CD14-positive monocyte (primary cell): ENCODE measurements at regions not wholly inside any gene's neighbourhood (a gene's known extent, or its start where the extent isn't known, plus 50 kb on each side); places are given as distances from the start of the nearest gene placed in this dataset.

Experiments
- DNase-seq, 3 donors: peaks; one replicate each; pipeline ENCODE4 v3.0.0-alpha.2; 2011 to 2022
- H2AFZ ChIP-seq: 2 replicates; pipeline ENCODE4 v1.6.0; 2012; ENCODE audit warnings: mild to moderate bottlenecking, low read depth, low read length, inconsistent platforms; ENCODE audit not compliant: insufficient read depth, poor library complexity, severe bottlenecking
- H3K27ac ChIP-seq, 2 donors: 1 replicate in 1 of 2; 2 replicates in 1 of 2; pipeline ENCODE4 v1.5.1; 2012 to 2013; ENCODE audit warnings: low read length in 2 of 2, control low read depth in 1 of 2, inconsistent platforms in 1 of 2, low read depth in 1 of 2, mild to moderate bottlenecking in 1 of 2
- H3K27me3 ChIP-seq, 2 donors: one replicate each; pipeline versions ENCODE4 v1.6.0 to v1.6.1; 2011 to 2013; ENCODE audit warnings: low read length in 2 of 2; ENCODE audit not compliant: control insufficient read depth in 2 of 2, insufficient read depth in 2 of 2
- H3K36me3 ChIP-seq, 2 donors: replicated peaks in 1 of 2; 1 replicate in 1 of 2; 2 replicates in 1 of 2; pipeline versions ENCODE4 v1.5.1 to v1.6.1; 2012 to 2013; ENCODE audit warnings: low read length in 2 of 2, control low read depth in 1 of 2, inconsistent platforms in 1 of 2, mild to moderate bottlenecking in 1 of 2; ENCODE audit not compliant: insufficient read depth in 2 of 2, control insufficient read depth in 1 of 2
- H3K4me1 ChIP-seq, 2 donors: 1 replicate in 1 of 2; 2 replicates in 1 of 2; pipeline versions ENCODE4 v1.5.1 to v1.6.1; 2012 to 2013; ENCODE audit warnings: low read length in 2 of 2, control low read depth in 1 of 2, inconsistent platforms in 1 of 2, mild to moderate bottlenecking in 1 of 2, moderate library complexity in 1 of 2; ENCODE audit not compliant: insufficient read depth in 2 of 2, control insufficient read depth in 1 of 2
- H3K4me2 ChIP-seq: replicated peaks from 2 replicates; pipeline ENCODE3; 2012; ENCODE audit warnings: low read length, moderate library complexity, mild to moderate bottlenecking; ENCODE audit not compliant: poor library complexity, severe bottlenecking; ENCODE audit errors: extremely low read depth
- H3K4me3 ChIP-seq, 3 experiments: fragments of 200-600 bp in 1 of 3; sonication (generic) in 1 of 3; replicated peaks in 1 of 3; 1 replicate in 2 of 3; 2 replicates in 1 of 3; pipeline ENCODE4 v1.5.1; 2011 to 2013; ENCODE audit warnings: low read length in 3 of 3, mild to moderate bottlenecking in 3 of 3, control low read depth in 2 of 3, low read depth in 2 of 3, inconsistent platforms in 1 of 3, moderate library complexity in 1 of 3
- H3K79me2 ChIP-seq: 2 replicates; pipeline ENCODE4 v1.6.0; 2012; ENCODE audit warnings: mild to moderate bottlenecking, control low read depth, inconsistent platforms, low read length, moderate library complexity; ENCODE audit not compliant: insufficient read depth
- H3K9ac ChIP-seq: 2 replicates; pipeline ENCODE4 v1.6.0; 2017; ENCODE audit warnings: low read length, mild to moderate bottlenecking; ENCODE audit not compliant: insufficient read depth, poor library complexity, severe bottlenecking
- H3K9me3 ChIP-seq, 2 donors: replicated peaks in 1 of 2; 1 replicate in 1 of 2; 2 replicates in 1 of 2; pipeline versions ENCODE4 v1.5.1 to v1.6.1; 2012 to 2013; ENCODE audit warnings: low read length in 2 of 2, control low read depth in 1 of 2; ENCODE audit not compliant: control insufficient read depth in 1 of 2, insufficient read depth in 1 of 2
- H4K20me1 ChIP-seq: 2 replicates; pipeline ENCODE4 v1.6.0; 2012; ENCODE audit warnings: mild to moderate bottlenecking, low read length, control low read depth, moderate library complexity; ENCODE audit not compliant: insufficient read depth
- H3K27ac Mint-ChIP-seq, 7 donors: one replicate each; pipeline ENCODE4 v1.8.0; 2020; ENCODE audit warnings: mild to moderate bottlenecking in 7 of 7, mixed read lengths in 7 of 7, moderate library complexity in 6 of 7, inconsistent platforms in 2 of 7
- H3K27me3 Mint-ChIP-seq, 3 donors: one replicate each; pipeline ENCODE4 v1.8.0; 2021 to 2022; ENCODE audit warnings: low read depth in 3 of 3, mild to moderate bottlenecking in 3 of 3, mixed read lengths in 3 of 3, moderate library complexity in 3 of 3, inconsistent platforms in 1 of 3
- H3K36me3 Mint-ChIP-seq, 2 donors: one replicate each; pipeline ENCODE4 v1.8.0; 2020; ENCODE audit warnings: mixed read lengths in 2 of 2, inconsistent platforms in 1 of 2, mild to moderate bottlenecking in 1 of 2
- H3K4me1 Mint-ChIP-seq: one replicate; pipeline ENCODE4 v1.8.0; 2020; ENCODE audit warnings: mild to moderate bottlenecking, mixed read lengths
- H3K4me3 Mint-ChIP-seq, 2 donors: one replicate each; pipeline ENCODE4 v1.8.0; 2020; ENCODE audit warnings: mild to moderate bottlenecking in 2 of 2, mixed read lengths in 2 of 2, moderate library complexity in 1 of 2
- H3K9me3 Mint-ChIP-seq, 7 donors: one replicate each; pipeline ENCODE4 v1.8.0; 2020 to 2022; ENCODE audit warnings: mixed read lengths in 7 of 7, mild to moderate bottlenecking in 6 of 7, moderate library complexity in 6 of 7, inconsistent platforms in 2 of 7
- WGBS: methylation state at CpG from one replicate; pipeline ENCODE4 v1.1.5; 2013; ENCODE audit warnings: missing lambda C conversion rate; ENCODE audit not compliant: insufficient coverage; 5-methylcytosine and 5-hydroxymethylcytosine counted together
- intact Hi-C, 2 donors: fragments of 100-400 bp; cut with micrococcal nuclease; formaldehyde crosslinking; loops; one replicate each; pipeline versions ENCODE4 v1.15.0 to v1.15.1; 2023
- TF ChIP-seq, protein P1 (sequence below): fragments of 200-600 bp; IDR thresholded peaks from one replicate; pipeline ENCODE4 v1.8.0; 2022; ENCODE audit warnings: antibody characterized with exemption, mild to moderate bottlenecking

DNA sequence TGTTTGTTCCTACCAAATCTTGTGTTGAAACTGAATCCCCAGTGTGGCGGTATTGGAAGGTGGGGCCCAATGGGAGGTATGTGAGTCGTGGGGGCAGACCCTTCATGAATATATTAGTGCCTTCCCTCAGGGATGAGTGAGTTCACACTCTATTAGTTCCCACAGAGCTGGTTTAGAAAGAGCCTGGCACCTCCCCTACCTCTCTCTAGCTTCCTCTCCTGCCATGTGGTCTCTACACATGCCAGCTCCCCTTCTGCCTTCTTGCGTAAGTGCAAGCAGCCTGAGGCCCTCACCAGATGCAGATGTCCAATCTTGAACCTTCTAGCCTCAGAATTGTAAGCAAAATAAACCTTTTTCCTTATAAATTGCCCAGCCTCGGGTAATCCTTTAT lies 105.8 kb downstream of the SPTSSA start:
- Histone ChIP-seq H3K9ac (no peak overlapping the region), H3K36me3 (no peaks in the 10 kb centered on the region), H3K4me3 (no peak overlapping the region), H3K4me1 (peaks cover 17 to 19% of the 10 kb centered on the region in 2 donors), H3K27ac (peak overlapping the region in 1 of 2 donors; percentile 33), H3K27me3 (no peaks in the 10 kb centered on the region), H2AFZ (peak overlapping the region; percentile 7), H3K9me3 (no peaks in the 10 kb centered on the region), H4K20me1 (no peaks in the 10 kb centered on the region), H3K79me2 (no peaks in the 10 kb centered on the region), H3K4me2 (no peak overlapping the region)
- H3K4me1 Mint-ChIP-seq, result peaks cover 23% of the 10 kb centered on the region
- DNase-seq, result peak in 2 of 3 donors; percentile 24
- H3K27me3 Mint-ChIP-seq, result peaks cover 0 to 2% (median 0%) of the 10 kb centered on the region in 3 donors
- peaks cover 0 to 7% (median 0%) of the 10 kb centered on the region in 7 donors for H3K9me3 Mint-ChIP-seq
- TF ChIP-seq, protein P1, sequence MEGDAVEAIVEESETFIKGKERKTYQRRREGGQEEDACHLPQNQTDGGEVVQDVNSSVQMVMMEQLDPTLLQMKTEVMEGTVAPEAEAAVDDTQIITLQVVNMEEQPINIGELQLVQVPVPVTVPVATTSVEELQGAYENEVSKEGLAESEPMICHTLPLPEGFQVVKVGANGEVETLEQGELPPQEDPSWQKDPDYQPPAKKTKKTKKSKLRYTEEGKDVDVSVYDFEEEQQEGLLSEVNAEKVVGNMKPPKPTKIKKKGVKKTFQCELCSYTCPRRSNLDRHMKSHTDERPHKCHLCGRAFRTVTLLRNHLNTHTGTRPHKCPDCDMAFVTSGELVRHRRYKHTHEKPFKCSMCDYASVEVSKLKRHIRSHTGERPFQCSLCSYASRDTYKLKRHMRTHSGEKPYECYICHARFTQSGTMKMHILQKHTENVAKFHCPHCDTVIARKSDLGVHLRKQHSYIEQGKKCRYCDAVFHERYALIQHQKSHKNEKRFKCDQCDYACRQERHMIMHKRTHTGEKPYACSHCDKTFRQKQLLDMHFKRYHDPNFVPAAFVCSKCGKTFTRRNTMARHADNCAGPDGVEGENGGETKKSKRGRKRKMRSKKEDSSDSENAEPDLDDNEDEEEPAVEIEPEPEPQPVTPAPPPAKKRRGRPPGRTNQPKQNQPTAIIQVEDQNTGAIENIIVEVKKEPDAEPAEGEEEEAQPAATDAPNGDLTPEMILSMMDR, result no peak
- H3K4me3 Mint-ChIP-seq, result no peak overlapping the region
- 50% methylated on average over 1 of the region's 4 CpGs for WGBS
- intact Hi-C loops, result no loop called here
- H3K27ac Mint-ChIP-seq, result peak overlapping the region in 4 of 7 donors; percentile 15 to 50 (median 33)
- no peaks in the 10 kb centered on the region for H3K36me3 Mint-ChIP-seq

DNA sequence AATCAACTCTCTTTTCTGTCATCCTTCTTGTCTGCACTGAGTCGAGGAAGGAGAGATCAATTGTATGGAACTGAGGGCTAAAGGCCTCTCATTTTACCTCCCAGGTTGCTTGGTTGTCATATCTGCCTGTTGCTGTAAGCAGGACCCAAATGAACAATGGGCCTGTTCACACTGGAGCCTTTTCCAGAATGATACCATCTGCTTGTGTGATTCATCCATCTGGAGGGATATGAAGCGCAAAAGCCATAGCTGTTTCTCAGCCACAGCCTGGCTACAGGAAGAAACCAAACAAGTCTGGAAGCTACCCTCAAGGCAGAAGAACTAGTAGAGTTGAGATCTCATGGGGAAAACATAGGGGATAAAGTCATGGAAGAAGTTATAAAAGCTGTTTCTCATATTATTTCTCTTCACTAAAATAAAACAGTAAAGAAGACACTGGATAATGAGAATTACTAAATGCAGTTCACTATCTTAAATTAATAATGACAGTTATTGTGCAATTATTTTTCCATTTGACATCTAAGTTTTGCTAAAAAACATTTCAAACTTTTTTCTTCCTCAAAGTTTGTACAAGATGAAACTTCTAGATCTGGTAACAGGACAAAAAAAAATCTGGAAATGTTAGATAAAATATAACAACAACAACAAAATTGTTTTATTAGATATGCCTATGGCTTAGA lies 106.3 kb downstream of the SPTSSA start:
- Histone ChIP-seq H3K79me2 (no peaks in the 10 kb centered on the region), H4K20me1 (no peaks in the 10 kb centered on the region), H3K4me3 (no peak overlapping the region), H3K4me1 (peaks cover 12 to 14% of the 10 kb centered on the region in 2 donors), H3K36me3 (no peaks in the 10 kb centered on the region), H3K27me3 (no peaks in the 10 kb centered on the region), H2AFZ (peak overlapping the region; percentile 7), H3K9ac (no peak overlapping the region), H3K9me3 (no peaks in the 10 kb centered on the region), H3K27ac (no peak overlapping the region), H3K4me2 (no peak overlapping the region)
- Mint-ChIP-seq H3K27me3 (peaks cover 0 to 2% (median 0%) of the 10 kb centered on the region in 3 donors), H3K36me3 (no peaks in the 10 kb centered on the region), H3K4me3 (no peak overlapping the region), H3K27ac (peak overlapping the region in 3 of 7 donors; percentile 12 to 32 (median 16)), H3K4me1 (peaks cover 20% of the 10 kb centered on the region), H3K9me3 (peaks cover 0 to 7% (median 0%) of the 10 kb centered on the region in 7 donors)
- TF ChIP-seq, protein P1, result no peak
- no CpG with 5 or more reads among the region's 2 CpGs for WGBS
- intact Hi-C loops, result no loop called here
- DNase-seq, result no peak
